ENCODE measurements at regions not wholly inside any gene's neighbourhood (a gene's known extent, or its start where the extent isn't known, plus 50 kb on each side); places are given as distances from the start of the nearest gene placed in this dataset.

DNA sequence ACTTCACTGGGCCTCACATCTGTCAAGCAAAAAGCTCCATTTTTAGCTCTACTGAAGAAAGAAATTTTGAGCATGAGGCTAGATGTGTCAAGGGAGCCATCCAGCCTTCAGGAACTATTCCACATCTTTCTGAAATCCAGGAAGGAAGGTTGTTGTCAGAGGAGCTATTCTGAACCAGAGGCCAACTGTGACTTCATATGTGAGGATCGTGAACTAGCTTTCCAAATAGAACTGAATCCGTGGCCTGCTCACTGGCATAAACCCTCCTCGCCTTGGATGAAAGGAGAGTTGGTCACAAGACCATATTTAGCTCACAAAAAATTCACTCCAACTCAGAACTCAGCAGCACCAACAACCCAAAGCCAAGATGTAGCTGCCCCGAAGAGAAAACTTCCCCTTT lies 195.8 kb downstream of the FOXO1 start:
- no peak for DNase-seq (ENCODE audit: low spot score)
- TF ChIP-seq, protein P1, sequence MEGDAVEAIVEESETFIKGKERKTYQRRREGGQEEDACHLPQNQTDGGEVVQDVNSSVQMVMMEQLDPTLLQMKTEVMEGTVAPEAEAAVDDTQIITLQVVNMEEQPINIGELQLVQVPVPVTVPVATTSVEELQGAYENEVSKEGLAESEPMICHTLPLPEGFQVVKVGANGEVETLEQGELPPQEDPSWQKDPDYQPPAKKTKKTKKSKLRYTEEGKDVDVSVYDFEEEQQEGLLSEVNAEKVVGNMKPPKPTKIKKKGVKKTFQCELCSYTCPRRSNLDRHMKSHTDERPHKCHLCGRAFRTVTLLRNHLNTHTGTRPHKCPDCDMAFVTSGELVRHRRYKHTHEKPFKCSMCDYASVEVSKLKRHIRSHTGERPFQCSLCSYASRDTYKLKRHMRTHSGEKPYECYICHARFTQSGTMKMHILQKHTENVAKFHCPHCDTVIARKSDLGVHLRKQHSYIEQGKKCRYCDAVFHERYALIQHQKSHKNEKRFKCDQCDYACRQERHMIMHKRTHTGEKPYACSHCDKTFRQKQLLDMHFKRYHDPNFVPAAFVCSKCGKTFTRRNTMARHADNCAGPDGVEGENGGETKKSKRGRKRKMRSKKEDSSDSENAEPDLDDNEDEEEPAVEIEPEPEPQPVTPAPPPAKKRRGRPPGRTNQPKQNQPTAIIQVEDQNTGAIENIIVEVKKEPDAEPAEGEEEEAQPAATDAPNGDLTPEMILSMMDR (IDR thresholded peaks at IDR 0.05; ENCODE audit: extremely low read depth, missing control alignments), result no peak

GRCh38 chr13:40471076-40471475 lies 195.4 kb downstream of the FOXO1 start:
- TF ChIP-seq, protein P1 (IDR thresholded peaks at IDR 0.05; ENCODE audit: extremely low read depth, missing control alignments), result no peak
- no peak for DNase-seq (ENCODE audit: low spot score)

GRCh38 chr13:40471911-40472310 lies 194.5 kb downstream of the FOXO1 start:
- TF ChIP-seq, protein P1 (IDR thresholded peaks at IDR 0.05; ENCODE audit: extremely low read depth, missing control alignments), result no peak
- no peak for DNase-seq (ENCODE audit: low spot score)

DNA sequence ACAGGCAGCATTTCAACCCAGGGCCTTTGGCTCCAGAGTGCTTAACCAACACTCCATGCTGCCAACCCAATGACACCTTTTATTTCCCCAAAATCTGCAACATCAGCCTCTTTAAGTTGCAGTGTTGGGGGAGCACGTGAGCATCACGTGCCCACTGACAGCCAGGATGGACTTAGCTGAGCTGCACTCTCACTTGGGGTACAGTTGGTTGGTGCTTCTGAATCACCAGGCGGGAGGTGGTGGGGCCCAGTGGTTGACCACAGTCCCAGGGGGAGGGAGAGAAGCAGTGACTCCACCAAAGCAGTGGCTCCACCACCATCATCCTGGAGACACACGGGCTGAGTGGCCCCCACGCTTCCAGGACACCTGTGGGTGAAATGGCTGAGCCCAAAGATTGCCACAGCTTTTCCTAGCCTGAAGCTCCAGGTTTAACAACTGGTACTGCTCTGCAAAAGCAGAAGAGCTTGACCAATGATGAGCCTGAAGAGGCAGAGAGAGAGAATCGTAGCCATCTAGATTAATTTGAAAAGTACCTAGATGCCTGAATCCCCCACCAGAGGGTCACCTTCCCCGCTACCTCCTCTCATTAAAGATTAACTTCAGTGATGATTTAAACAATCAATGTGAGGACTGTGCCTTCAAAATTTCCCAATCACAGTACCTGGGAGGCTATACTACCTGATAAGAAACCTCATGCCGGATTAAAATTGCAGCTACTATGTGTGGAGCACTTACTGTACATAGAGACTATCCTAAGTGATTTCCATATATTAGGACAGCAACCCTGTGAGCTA lies 193.8 kb downstream of the FOXO1 start:
- TF ChIP-seq, protein P1 (IDR thresholded peaks at IDR 0.05; ENCODE audit: extremely low read depth, missing control alignments), result no peak
- DNase-seq (ENCODE audit: low spot score), result no peak

- TF ChIP-seq, protein P1 (IDR thresholded peaks at IDR 0.05; ENCODE audit: extremely low read depth, missing control alignments), result no peak
- no peak for DNase-seq (ENCODE audit: low spot score)
Measured at GRCh38 chr13:40475617-40476016, 190.8 kb downstream of the FOXO1 start.

GRCh38 chr13:40476175-40476958 lies 190.1 kb downstream of the FOXO1 start:
- TF ChIP-seq, protein P1 (IDR thresholded peaks at IDR 0.05; ENCODE audit: extremely low read depth, missing control alignments), result no peak
- no peak for DNase-seq (ENCODE audit: low spot score)

Data from GM20000 (cell line).